ENCODE measurements at regions not wholly inside any gene's neighbourhood (a gene's known extent, or its start where the extent isn't known, plus 50 kb on each side); places are given as distances from the start of the nearest gene placed in this dataset.

GRCh38 chr15:69751566-69751965 is 298.9 kb downstream of the RPLP1 start:
- TF ChIP-seq EZH2 (IDR thresholded peaks at IDR 0.05; ENCODE audit: borderline replicate concordance, low read length), result no peak
- TF ChIP-seq CTCF (IDR thresholded peaks at IDR 0.05; ENCODE audit: low read length), result no peak
